SJSA1 (cell line): ENCODE measurements at regions not wholly inside any gene's neighbourhood (a gene's known extent, or its start where the extent isn't known, plus 50 kb on each side); places are given as distances from the start of the nearest gene placed in this dataset.

Source experiments
- DNase-seq, 2 experiments: peaks; one replicate each; pipeline ENCODE4 v3.0.0-alpha.2; 2015 to 2020; ENCODE audit warnings: low spot score in 2 of 2, low read depth in 1 of 2
- H3K27ac ChIP-seq: fragments of 250-450 bp; sonication (Bioruptor Pico); 2 replicates; pipeline ENCODE4 v1.5.1; 2020; ENCODE audit warnings: mild to moderate bottlenecking, moderate library complexity
- H3K27me3 ChIP-seq: fragments of 250-450 bp; sonication (Bioruptor Pico); replicated peaks from 2 replicates; pipeline ENCODE4 v1.5.1; 2020; ENCODE audit warnings: mild to moderate bottlenecking, moderate library complexity
- H3K36me3 ChIP-seq: fragments of 250-450 bp; sonication (Bioruptor Pico); 2 replicates; pipeline ENCODE4 v1.5.1; 2020; ENCODE audit warnings: mild to moderate bottlenecking
- H3K4me1 ChIP-seq: fragments of 250-450 bp; sonication (Bioruptor Pico); replicated peaks from 2 replicates; pipeline ENCODE4 v1.6.1; 2021; ENCODE audit warnings: mild to moderate bottlenecking
- H3K4me3 ChIP-seq: fragments of 250-450 bp; sonication (Bioruptor Pico); 2 replicates; pipeline ENCODE4 v1.5.1; 2020; ENCODE audit warnings: mild to moderate bottlenecking
- H3K9me3 ChIP-seq: fragments of 250-450 bp; sonication (Bioruptor Pico); replicated peaks from 2 replicates; pipeline ENCODE4 v1.5.1; 2020; ENCODE audit warnings: mild to moderate bottlenecking

GRCh38 chr12:107543841-107544240 is 141.8 kb upstream of the PWP1 start:
- H3K9me3 ChIP-seq = peaks cover 7% of the 10 kb centered on the region; the same call in 1 of the 2 replicates
- H3K27me3 ChIP-seq = peaks cover 19% of the 10 kb centered on the region
- no peak overlapping the region for H3K4me3 ChIP-seq
- H3K27ac ChIP-seq = no peak overlapping the region
- DNase-seq = peak in 1 of 2 experiments; percentile 79
- no peaks in the 10 kb centered on the region for H3K36me3 ChIP-seq
- no peaks in the 10 kb centered on the region for H3K4me1 ChIP-seq

- DNase-seq = peak in 1 of 2 experiments; percentile 54
- Histone ChIP-seq H3K27ac (no peak overlapping the region), H3K9me3 (peaks cover 7% of the 10 kb centered on the region), H3K4me3 (no peak overlapping the region), H3K4me1 (no peaks in the 10 kb centered on the region), H3K36me3 (no peaks in the 10 kb centered on the region), H3K27me3 (peaks cover 19% of the 10 kb centered on the region)
Measured at GRCh38 chr12:107544937-107545336, 140.7 kb upstream of the PWP1 start.

GRCh38 chr12:107545737-107546353 is 139.8 kb upstream of the PWP1 start:
- Histone ChIP-seq H3K27me3 (peaks cover 19% of the 10 kb centered on the region), H3K27ac (no peak overlapping the region), H3K4me1 (no peaks in the 10 kb centered on the region), H3K36me3 (no peaks in the 10 kb centered on the region), H3K9me3 (peaks cover 7% of the 10 kb centered on the region), H3K4me3 (no peak overlapping the region)
- peak in 1 of 2 experiments; percentile 77 for DNase-seq

GRCh38 chr12:107547389-107547788 is 138.2 kb upstream of the PWP1 start:
- Histone ChIP-seq H3K4me3 (no peak overlapping the region), H3K4me1 (no peaks in the 10 kb centered on the region), H3K9me3 (peaks cover 9% of the 10 kb centered on the region), H3K27me3 (peaks cover 19% of the 10 kb centered on the region), H3K36me3 (no peaks in the 10 kb centered on the region), H3K27ac (no peak overlapping the region)
- DNase-seq = no peak

GRCh38 chr12:107549651-107550480 is 135.7 kb upstream of the PWP1 start:
- no peak overlapping the region for H3K4me3 ChIP-seq
- H3K4me1 ChIP-seq = no peaks in the 10 kb centered on the region
- peak in 1 of 2 experiments; percentile 68 for DNase-seq
- no peaks in the 10 kb centered on the region for H3K36me3 ChIP-seq
- H3K27ac ChIP-seq = no peak overlapping the region
- peaks cover 19% of the 10 kb centered on the region for H3K27me3 ChIP-seq
- peaks cover 10% of the 10 kb centered on the region for H3K9me3 ChIP-seq

- DNase-seq = peak in 1 of 2 experiments; percentile 47
- H3K36me3 ChIP-seq = no peaks in the 10 kb centered on the region
- H3K27ac ChIP-seq = no peak overlapping the region
- H3K27me3 ChIP-seq = peaks cover 17% of the 10 kb centered on the region
- no peak overlapping the region for H3K4me3 ChIP-seq
- H3K4me1 ChIP-seq = no peaks in the 10 kb centered on the region
- peaks cover 8% of the 10 kb centered on the region; the same call in 1 of the 2 replicates for H3K9me3 ChIP-seq
Measured at GRCh38 chr12:107551434-107551833, 134.2 kb upstream of the PWP1 start.

GRCh38 chr12:107552263-107552662 is 133.3 kb upstream of the PWP1 start:
- H3K9me3 ChIP-seq = peaks cover 8% of the 10 kb centered on the region; the same call in 1 of the 2 replicates
- DNase-seq = no peak
- no peak overlapping the region for H3K4me3 ChIP-seq
- H3K4me1 ChIP-seq = no peaks in the 10 kb centered on the region
- no peaks in the 10 kb centered on the region for H3K36me3 ChIP-seq
- no peak overlapping the region for H3K27ac ChIP-seq
- peaks cover 17% of the 10 kb centered on the region for H3K27me3 ChIP-seq

GRCh38 chr12:107553211-107553765 is 132.3 kb upstream of the PWP1 start:
- H3K36me3 ChIP-seq = no peaks in the 10 kb centered on the region
- H3K27ac ChIP-seq = no peak overlapping the region
- peaks cover 7% of the 10 kb centered on the region for H3K27me3 ChIP-seq
- peaks cover 3% of the 10 kb centered on the region; the same call in 1 of the 2 replicates for H3K9me3 ChIP-seq
- peak in 1 of 2 experiments; percentile 76 for DNase-seq
- no peak overlapping the region for H3K4me3 ChIP-seq
- no peaks in the 10 kb centered on the region for H3K4me1 ChIP-seq

- no peaks in the 10 kb centered on the region for H3K36me3 ChIP-seq
- peak in 1 of 2 experiments; percentile 75 for DNase-seq
- no peaks in the 10 kb centered on the region for H3K4me1 ChIP-seq
- peaks cover 5% of the 10 kb centered on the region for H3K27me3 ChIP-seq
- H3K27ac ChIP-seq = no peak overlapping the region
- no peak overlapping the region for H3K4me3 ChIP-seq
- H3K9me3 ChIP-seq = peaks cover 3% of the 10 kb centered on the region; the same call in 1 of the 2 replicates
Measured at GRCh38 chr12:107554941-107555340, 130.7 kb upstream of the PWP1 start.

GRCh38 chr12:107557026-107557425 is 128.6 kb upstream of the PWP1 start:
- peak in 1 of 2 experiments; percentile 51 for DNase-seq
- H3K36me3 ChIP-seq = no peaks in the 10 kb centered on the region
- H3K27ac ChIP-seq = no peak overlapping the region
- peaks cover 3% of the 10 kb centered on the region; the same call in 1 of the 2 replicates for H3K9me3 ChIP-seq
- no peaks in the 10 kb centered on the region for H3K4me1 ChIP-seq
- no peak overlapping the region for H3K4me3 ChIP-seq
- peaks cover 7% of the 10 kb centered on the region for H3K27me3 ChIP-seq

GRCh38 chr12:107557589-107558100 is 128.0 kb upstream of the PWP1 start:
- no peaks in the 10 kb centered on the region for H3K9me3 ChIP-seq
- H3K27me3 ChIP-seq = peaks cover 13% of the 10 kb centered on the region; the same call in 1 of the 2 replicates
- no peaks in the 10 kb centered on the region for H3K36me3 ChIP-seq
- no peak overlapping the region for H3K27ac ChIP-seq
- no peaks in the 10 kb centered on the region for H3K4me1 ChIP-seq
- H3K4me3 ChIP-seq = no peak overlapping the region
- peak in 1 of 2 experiments; percentile 72 for DNase-seq

- no peaks in the 10 kb centered on the region for H3K36me3 ChIP-seq
- peaks cover 14% of the 10 kb centered on the region; the same call in 1 of the 2 replicates for H3K27me3 ChIP-seq
- H3K4me1 ChIP-seq = no peaks in the 10 kb centered on the region
- no peaks in the 10 kb centered on the region for H3K9me3 ChIP-seq
- no peak overlapping the region for H3K4me3 ChIP-seq
- DNase-seq = peak in 1 of 2 experiments; percentile 73
- H3K27ac ChIP-seq = no peak overlapping the region
Measured at GRCh38 chr12:107558141-107558815, 127.3 kb upstream of the PWP1 start.

- Histone ChIP-seq H3K4me3 (no peak overlapping the region), H3K9me3 (no peaks in the 10 kb centered on the region), H3K36me3 (no peaks in the 10 kb centered on the region), H3K27ac (no peak overlapping the region), H3K27me3 (peaks cover 14% of the 10 kb centered on the region; the same call in 1 of the 2 replicates), H3K4me1 (no peaks in the 10 kb centered on the region)
- peak in 1 of 2 experiments; percentile 79 for DNase-seq
Measured at GRCh38 chr12:107558816-107559382, 126.7 kb upstream of the PWP1 start.
